GM10266 (cell line): ENCODE measurements at regions not wholly inside any gene's neighbourhood (a gene's known extent, or its start where the extent isn't known, plus 50 kb on each side); places are given as distances from the start of the nearest gene placed in this dataset.

Experiments
- DNase-seq: peaks from one replicate; pipeline ENCODE4 v3.0.0; 2012; ENCODE audit errors: extremely low spot score
- TF ChIP-seq, protein P1 (sequence below): IDR thresholded peaks from 2 replicates; pipeline ENCODE4 v1.5.1; 2012; ENCODE audit warnings: mild to moderate bottlenecking, low read depth; ENCODE audit not compliant: control insufficient read depth, insufficient read depth; ENCODE audit errors: missing control alignments

DNA sequence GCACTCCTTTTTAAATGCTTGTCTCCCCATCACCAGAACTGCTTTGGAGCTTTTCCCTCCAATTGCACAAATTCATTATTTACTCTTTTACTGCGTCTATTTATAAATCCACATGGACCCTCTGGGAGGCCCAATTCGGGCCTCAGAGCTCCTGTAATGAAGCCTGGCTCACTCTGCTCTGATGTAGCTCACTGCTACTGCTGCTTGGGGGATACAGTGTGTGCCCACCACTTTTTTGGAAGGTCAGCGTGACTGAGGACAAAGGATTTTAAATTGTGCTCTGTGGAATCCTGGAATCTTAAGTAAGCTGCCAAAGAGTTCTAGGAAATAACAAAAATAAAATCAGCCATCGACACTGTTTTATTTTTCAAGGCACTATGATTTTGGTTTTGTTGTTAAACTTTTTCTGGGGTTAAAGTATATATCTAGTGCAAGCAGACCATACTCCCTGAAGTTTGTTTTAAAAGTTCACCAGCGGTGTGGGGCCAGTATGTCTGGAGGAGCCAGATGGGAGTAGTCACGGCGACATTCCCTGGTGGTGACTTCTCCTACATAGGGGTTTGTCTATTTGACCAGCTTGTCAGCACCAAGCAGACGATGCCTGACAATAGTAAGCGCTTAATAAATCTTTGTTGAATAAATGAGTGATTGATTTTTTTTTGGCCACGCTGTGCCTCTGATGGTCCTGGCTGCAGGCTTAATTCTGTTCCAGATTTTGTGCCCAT is 142.8 kb downstream of the TMEM38B start:
- TF ChIP-seq, protein P1, sequence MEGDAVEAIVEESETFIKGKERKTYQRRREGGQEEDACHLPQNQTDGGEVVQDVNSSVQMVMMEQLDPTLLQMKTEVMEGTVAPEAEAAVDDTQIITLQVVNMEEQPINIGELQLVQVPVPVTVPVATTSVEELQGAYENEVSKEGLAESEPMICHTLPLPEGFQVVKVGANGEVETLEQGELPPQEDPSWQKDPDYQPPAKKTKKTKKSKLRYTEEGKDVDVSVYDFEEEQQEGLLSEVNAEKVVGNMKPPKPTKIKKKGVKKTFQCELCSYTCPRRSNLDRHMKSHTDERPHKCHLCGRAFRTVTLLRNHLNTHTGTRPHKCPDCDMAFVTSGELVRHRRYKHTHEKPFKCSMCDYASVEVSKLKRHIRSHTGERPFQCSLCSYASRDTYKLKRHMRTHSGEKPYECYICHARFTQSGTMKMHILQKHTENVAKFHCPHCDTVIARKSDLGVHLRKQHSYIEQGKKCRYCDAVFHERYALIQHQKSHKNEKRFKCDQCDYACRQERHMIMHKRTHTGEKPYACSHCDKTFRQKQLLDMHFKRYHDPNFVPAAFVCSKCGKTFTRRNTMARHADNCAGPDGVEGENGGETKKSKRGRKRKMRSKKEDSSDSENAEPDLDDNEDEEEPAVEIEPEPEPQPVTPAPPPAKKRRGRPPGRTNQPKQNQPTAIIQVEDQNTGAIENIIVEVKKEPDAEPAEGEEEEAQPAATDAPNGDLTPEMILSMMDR: no peak
- no peak for DNase-seq

DNA sequence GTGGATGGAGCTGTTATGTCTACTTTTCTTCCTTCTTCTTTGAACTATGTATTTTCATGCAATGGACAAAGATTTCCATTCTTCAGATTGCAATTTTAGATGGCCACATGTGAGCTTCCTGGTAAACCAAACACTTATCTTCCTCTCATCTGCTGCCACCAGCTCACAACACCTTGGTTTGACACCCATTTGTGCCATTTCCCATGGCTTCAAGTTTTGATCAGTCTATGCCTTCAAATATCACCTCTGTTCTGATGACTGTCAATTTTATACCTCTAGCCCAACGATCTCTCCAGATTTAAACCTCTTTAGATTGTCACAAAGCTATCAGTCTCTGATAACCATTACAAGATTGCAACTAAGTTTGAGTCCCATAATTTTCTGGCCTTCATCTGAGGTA is 147.2 kb downstream of the TMEM38B start:
- TF ChIP-seq, protein P1: no peak
- DNase-seq: no peak

DNA sequence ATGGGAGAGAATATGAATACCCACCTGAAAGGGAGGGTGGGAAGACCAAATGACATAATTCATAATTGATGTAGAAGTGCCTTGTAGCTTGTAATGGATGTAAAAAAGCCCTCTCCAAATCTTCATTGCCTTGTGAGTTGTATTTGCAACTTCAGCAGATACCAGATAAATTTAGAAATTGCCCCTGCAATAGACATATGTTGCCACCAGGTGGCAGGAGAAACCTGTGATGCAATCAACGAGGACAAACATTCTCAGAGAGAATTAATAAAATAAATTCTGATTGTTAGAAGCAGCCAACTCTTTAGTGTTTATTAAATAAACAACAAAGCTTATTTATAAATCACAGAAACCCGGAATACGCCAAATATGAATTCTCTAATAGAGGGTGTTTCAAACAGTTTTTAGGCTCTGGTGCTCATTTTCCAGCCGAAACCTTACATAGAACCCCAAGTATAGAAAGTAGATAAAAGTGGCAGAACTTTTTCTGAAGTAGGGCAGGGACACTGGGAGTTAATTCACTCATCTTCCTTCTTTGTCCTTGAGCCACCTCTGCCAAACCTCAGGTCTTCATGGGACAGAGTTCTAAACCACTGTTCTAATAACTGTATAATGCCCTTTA is 147.8 kb downstream of the TMEM38B start:
- TF ChIP-seq, protein P1: peak; percentile 69
- peak; percentile 42 for DNase-seq

DNA sequence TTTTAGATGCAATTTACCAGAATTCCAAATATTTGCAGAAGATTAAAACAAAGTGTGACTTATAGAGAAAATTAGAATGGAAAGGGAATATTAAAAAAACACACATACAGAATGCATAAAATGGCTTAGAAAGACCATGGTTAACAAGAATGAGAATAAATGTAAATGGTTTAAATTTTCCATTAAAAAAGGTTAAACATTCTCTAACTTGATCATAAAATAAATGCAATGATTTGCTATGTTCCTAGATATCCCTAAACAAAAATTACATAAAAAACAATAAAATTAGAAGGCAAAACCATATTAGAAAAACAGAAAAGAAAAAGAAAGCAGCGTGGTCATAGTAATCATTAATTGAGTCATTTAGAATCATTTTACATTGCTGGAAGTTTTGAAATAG is 152.5 kb downstream of the TMEM38B start:
- no peak for DNase-seq
- TF ChIP-seq, protein P1: no peak

DNA sequence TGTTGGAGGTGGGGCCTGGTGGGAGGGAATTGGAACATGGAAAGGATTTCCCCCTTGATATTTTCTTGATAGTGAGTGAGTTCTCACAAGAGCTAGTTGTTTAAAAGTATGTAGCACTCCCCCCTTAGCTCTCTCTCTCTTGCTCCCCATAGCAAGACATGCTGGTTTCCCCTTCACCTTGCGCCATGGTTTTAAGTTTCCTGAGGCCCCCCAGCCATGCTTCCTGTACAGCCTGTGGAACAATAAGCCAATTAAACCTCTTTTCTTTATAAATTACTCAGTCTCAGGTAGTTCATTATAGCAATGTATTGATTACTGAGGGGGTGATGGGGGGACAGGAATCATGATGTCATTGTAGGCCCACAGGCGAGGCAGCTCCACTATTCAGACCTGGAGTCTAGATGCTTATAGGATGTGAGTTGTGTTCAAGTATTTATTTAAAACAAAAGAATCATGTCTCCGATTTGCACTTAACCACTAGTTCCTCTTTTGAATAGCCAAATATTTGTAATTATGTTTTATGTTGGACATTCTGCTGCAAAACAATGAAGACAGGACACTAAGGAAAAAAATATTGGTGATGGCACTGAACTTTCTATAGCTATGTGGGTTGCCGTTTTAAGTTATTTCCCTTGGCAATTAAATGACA is 156.6 kb downstream of the TMEM38B start:
- DNase-seq: no peak
- TF ChIP-seq, protein P1: no peak

DNA sequence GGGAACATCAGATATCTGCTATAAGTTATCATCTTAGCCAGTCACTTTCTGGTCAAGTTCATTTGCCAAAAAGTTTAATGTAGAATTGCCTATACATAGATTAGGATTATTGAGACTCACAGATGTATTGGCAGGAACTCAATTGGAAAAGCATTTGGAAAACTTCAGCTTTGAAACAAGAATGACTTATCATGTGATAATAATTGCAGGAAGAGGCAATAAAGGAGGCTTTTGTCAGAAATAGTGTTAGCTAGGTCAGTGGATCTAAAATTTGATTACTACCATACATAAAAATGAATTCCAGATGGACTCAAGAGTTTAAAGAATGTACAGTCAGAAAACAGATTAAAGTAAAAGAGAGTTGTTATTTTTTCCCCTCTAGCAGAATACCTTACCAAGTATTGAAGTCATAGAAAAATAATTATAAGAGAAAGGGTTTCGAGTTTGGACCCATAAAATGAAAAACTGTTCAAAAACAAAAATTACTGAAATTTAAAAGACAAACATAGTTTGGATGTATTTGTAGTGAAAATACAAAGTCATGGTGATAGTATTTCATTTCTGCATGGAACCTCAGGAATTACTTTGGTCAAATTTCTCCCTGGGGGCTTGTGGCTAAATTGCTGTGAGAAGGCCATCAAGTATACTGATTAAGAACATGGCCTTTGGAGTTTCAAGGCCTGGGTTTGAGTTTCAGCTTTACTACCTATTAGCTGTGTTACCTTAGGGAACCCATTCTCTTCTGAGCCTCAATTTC is 159.9 kb downstream of the TMEM38B start:
- TF ChIP-seq, protein P1: no peak
- DNase-seq: no peak
